Osteoblast (primary cell): ENCODE measurements at regions not wholly inside any gene's neighbourhood (a gene's known extent, or its start where the extent isn't known, plus 50 kb on each side); places are given as distances from the start of the nearest gene placed in this dataset.

ENCODE experiments used
- DNase-seq: peaks from one replicate; pipeline ENCODE4 v3.0.0; 2011; ENCODE audit warnings: low spot score, mixed read lengths; ENCODE audit not compliant: insufficient read length; ENCODE audit errors: missing footprints
- H2AFZ ChIP-seq: 2 replicates; pipeline ENCODE4 v1.6.0; 2011; ENCODE audit warnings: mild to moderate bottlenecking, low read length
- H3K27ac ChIP-seq: 2 replicates; pipeline ENCODE4 v1.5.1; 2011; ENCODE audit warnings: mild to moderate bottlenecking, low read depth, low read length, moderate library complexity
- H3K27me3 ChIP-seq: 2 replicates; pipeline ENCODE4 v1.6.0; 2012; ENCODE audit warnings: mild to moderate bottlenecking, control low read depth, inconsistent platforms, low read length, moderate library complexity; ENCODE audit not compliant: insufficient read depth
- H3K36me3 ChIP-seq: 2 replicates; pipeline ENCODE4 v1.5.1; 2011; ENCODE audit warnings: mild to moderate bottlenecking, low read length, control low read depth, moderate library complexity; ENCODE audit not compliant: insufficient read depth
- H3K4me1 ChIP-seq: 2 replicates; pipeline ENCODE4 v1.5.1; 2011; ENCODE audit warnings: mild to moderate bottlenecking, low read length, control low read depth, moderate library complexity; ENCODE audit not compliant: insufficient read depth
- H3K4me2 ChIP-seq: 2 replicates; pipeline ENCODE4 v1.6.0; 2011; ENCODE audit warnings: mild to moderate bottlenecking, low read length; ENCODE audit not compliant: insufficient read depth
- H3K4me3 ChIP-seq: fragments of 200-600 bp; sonication (generic); 3 replicates; pipeline ENCODE4 v1.5.1; 2012; ENCODE audit warnings: mild to moderate bottlenecking, low read length, inconsistent platforms; ENCODE audit not compliant: insufficient read depth
- H3K79me2 ChIP-seq: 2 replicates; pipeline ENCODE4 v1.6.0; 2012; ENCODE audit warnings: mild to moderate bottlenecking, low read length, control low read depth, inconsistent platforms; ENCODE audit not compliant: insufficient read depth
- H3K9me3 ChIP-seq: 2 replicates; pipeline ENCODE4 v1.5.1; 2011; ENCODE audit warnings: low read depth, low read length, control low read depth
- H4K20me1 ChIP-seq: 2 replicates; pipeline ENCODE4 v1.6.0; 2012; ENCODE audit warnings: mild to moderate bottlenecking, low read length, control low read depth; ENCODE audit not compliant: insufficient read depth
- CTCF ChIP-seq: IDR thresholded peaks from 2 replicates; pipeline ENCODE4 v1.5.1; 2011; ENCODE audit warnings: mild to moderate bottlenecking, low read depth, low read length, moderate library complexity; ENCODE audit errors: extremely low read depth

- Histone ChIP-seq H4K20me1 (no peaks in the 10 kb centered on the region), H3K27ac (no peak overlapping the region), H3K79me2 (no peaks in the 10 kb centered on the region), H3K4me2 (no peak overlapping the region), H3K27me3 (no peaks in the 10 kb centered on the region), H3K36me3 (no peaks in the 10 kb centered on the region), H2AFZ (no peak overlapping the region), H3K4me1 (no peaks in the 10 kb centered on the region), H3K9me3 (no peaks in the 10 kb centered on the region), H3K4me3 (no peak overlapping the region)
- no peak for DNase-seq
- no peak for TF ChIP-seq CTCF
Observed at GRCh38 chr20:6467562-6467961, 299.9 kb upstream of the BMP2 start.

DNA sequence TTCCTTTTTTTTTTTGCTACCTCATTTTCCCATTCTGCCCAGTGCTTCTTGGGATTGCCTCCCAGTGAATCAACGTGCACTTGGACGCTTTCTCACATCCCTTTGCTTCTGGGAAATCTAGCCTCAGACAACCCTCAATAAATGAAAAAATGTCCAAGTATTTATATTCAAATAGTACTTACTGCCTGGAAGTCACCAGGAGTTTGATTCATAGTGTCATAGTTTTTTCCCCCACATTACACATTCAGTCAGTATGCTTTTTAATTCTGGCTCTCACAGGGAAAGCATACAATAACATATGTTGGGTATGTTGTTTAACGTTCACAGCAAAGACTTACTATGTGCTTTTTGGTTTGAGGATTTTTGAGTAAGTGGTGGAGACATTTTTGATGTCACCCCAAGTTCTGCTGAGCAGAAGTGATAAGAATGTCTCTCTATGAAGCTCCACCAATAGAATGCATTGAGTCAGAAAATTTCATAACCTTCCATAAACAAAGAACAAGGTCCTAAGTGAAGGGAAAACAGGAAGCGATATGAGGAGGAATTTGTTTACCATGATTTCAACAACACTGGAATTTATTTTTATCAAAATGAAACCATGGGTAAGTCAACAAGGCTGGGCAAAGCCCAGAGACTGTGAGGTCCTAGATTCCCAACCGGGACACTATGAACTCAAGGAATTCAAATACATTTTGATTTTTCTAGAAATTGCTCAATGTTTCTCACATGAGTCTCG, 301.2 kb upstream of the BMP2 start:
- H2AFZ ChIP-seq: no peak overlapping the region
- no peak overlapping the region for H3K4me2 ChIP-seq
- no peaks in the 10 kb centered on the region for H3K79me2 ChIP-seq
- no peaks in the 10 kb centered on the region for H3K36me3 ChIP-seq
- H3K4me1 ChIP-seq: no peaks in the 10 kb centered on the region
- DNase-seq: no peak
- no peaks in the 10 kb centered on the region for H4K20me1 ChIP-seq
- H3K4me3 ChIP-seq: no peak overlapping the region
- H3K9me3 ChIP-seq: no peaks in the 10 kb centered on the region
- TF ChIP-seq CTCF: no peak
- H3K27ac ChIP-seq: no peak overlapping the region
- no peaks in the 10 kb centered on the region for H3K27me3 ChIP-seq

DNA sequence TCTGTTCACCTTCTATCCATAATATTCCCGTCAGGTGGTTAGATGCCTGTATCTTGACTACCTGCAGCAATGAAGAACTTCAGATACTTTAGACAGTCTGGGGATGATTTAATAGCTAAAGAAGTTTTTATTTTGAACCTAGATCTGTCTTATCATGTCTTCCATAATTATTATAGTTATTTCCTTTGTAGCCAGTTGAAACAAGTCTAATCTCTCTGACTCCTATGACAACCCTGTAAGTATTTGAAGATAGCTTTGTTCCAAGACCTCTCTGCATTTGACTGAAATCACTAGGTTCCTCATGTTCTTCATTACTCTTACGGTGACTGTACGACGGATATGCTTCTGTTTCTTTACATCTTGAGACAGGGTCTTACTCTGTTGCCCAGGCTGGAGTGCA, 316.6 kb upstream of the BMP2 start:
- no peaks in the 10 kb centered on the region for H3K79me2 ChIP-seq
- no peaks in the 10 kb centered on the region for H3K9me3 ChIP-seq
- H2AFZ ChIP-seq: no peak overlapping the region
- H3K27ac ChIP-seq: no peak overlapping the region
- no peak for TF ChIP-seq CTCF
- DNase-seq: no peak
- no peak overlapping the region for H3K4me2 ChIP-seq
- H3K4me1 ChIP-seq: no peaks in the 10 kb centered on the region
- no peaks in the 10 kb centered on the region for H3K27me3 ChIP-seq
- H3K36me3 ChIP-seq: no peaks in the 10 kb centered on the region
- H3K4me3 ChIP-seq: no peak overlapping the region
- no peaks in the 10 kb centered on the region for H4K20me1 ChIP-seq

GRCh38 chr20:6440443-6440799, 317.6 kb upstream of the FERMT1 start:
- no peak overlapping the region for H3K4me3 ChIP-seq
- no peak overlapping the region for H3K27ac ChIP-seq
- H3K4me2 ChIP-seq: no peak overlapping the region
- no peak for TF ChIP-seq CTCF
- no peaks in the 10 kb centered on the region for H3K9me3 ChIP-seq
- H3K79me2 ChIP-seq: no peaks in the 10 kb centered on the region
- H3K4me1 ChIP-seq: no peaks in the 10 kb centered on the region
- H4K20me1 ChIP-seq: no peaks in the 10 kb centered on the region
- H3K27me3 ChIP-seq: no peaks in the 10 kb centered on the region
- DNase-seq: no peak
- H2AFZ ChIP-seq: no peak overlapping the region
- H3K36me3 ChIP-seq: no peaks in the 10 kb centered on the region
